ENCODE measurements at regions not wholly inside any gene's neighbourhood (a gene's known extent, or its start where the extent isn't known, plus 50 kb on each side); places are given as distances from the start of the nearest gene placed in this dataset.

GRCh38 chr10:107806026-107806425, 641.5 kb upstream of the SORCS1 start:
- TF ChIP-seq RXRA (IDR thresholded peaks at IDR 0.05) = no peak
- no peak for TF ChIP-seq SP1 (IDR thresholded peaks at IDR 0.05)
- TF ChIP-seq REST (IDR thresholded peaks at IDR 0.05) = no peak
- TF ChIP-seq CTCF (IDR thresholded peaks at IDR 0.05; ENCODE audit: low read depth, low read length, missing input control) = no peak
- no peak for TF ChIP-seq ZBTB33 (IDR thresholded peaks at IDR 0.05)
- TF ChIP-seq EGR1 (IDR thresholded peaks at IDR 0.05; ENCODE audit: low read depth in 2 of 2) = no peak
- TF ChIP-seq HNF4G (IDR thresholded peaks at IDR 0.05) = no peak
- TF ChIP-seq JUND (IDR thresholded peaks at IDR 0.05) = no peak
- no peak for TF ChIP-seq FOXA2 (IDR thresholded peaks at IDR 0.05)
- TF ChIP-seq YY1 (IDR thresholded peaks at IDR 0.05) = no peak
- no peak for TF ChIP-seq NR2F2 (IDR thresholded peaks at IDR 0.05)
- TF ChIP-seq TAF1 (conservative IDR thresholded peaks at IDR 0.05) = no peak
- TF ChIP-seq ATF3 (IDR thresholded peaks at IDR 0.05) = no peak
- TF ChIP-seq HNF4A (conservative IDR thresholded peaks at IDR 0.05) = no peak
- no peak for TF ChIP-seq GABPA (IDR thresholded peaks at IDR 0.05 in 1 of 2, conservative IDR thresholded peaks at IDR 0.05 in 1 of 2)
- TF ChIP-seq FOXA1 (IDR thresholded peaks at IDR 0.05) = no peak
- no peak for TF ChIP-seq RAD21 (IDR thresholded peaks at IDR 0.05)
- no peak for TF ChIP-seq MAX (IDR thresholded peaks at IDR 0.05)

More at GRCh38 chr10:107806026-107806425, 641.5 kb upstream of the SORCS1 start:
- H3K36me3 ChIP-seq (ENCODE audit: control insufficient read depth in 4 of 4, insufficient read depth in 3 of 4, low read depth in 1 of 4, low read length in 3 of 4) = no peaks in the 10 kb centered on the region
- no peaks in the 10 kb centered on the region for H3K9me3 ChIP-seq (ENCODE audit: control insufficient read depth in 4 of 4, low read length in 3 of 4)
- DNase-seq (ENCODE audit: low spot score) = no peak
- no peak overlapping the region for H3K27ac ChIP-seq (ENCODE audit: low read depth in 1 of 2, low read length in 2 of 2)
- WGBS = 83% methylated on average over 1 of the region's 1 CpG
- H3K4me1 ChIP-seq (ENCODE audit: control insufficient read depth in 4 of 4, insufficient read depth in 4 of 4, low read length in 3 of 4) = no peaks in the 10 kb centered on the region
- no peak overlapping the region for H3K4me3 ChIP-seq (ENCODE audit: low read depth in 1 of 3, low read length in 3 of 3)
- peaks cover 0 to 4% (median 0%) of the 10 kb centered on the region in 4 donors for H3K27me3 ChIP-seq (ENCODE audit: control insufficient read depth in 4 of 4, insufficient read depth in 4 of 4, low read length in 3 of 4)
- no peak overlapping the region for H3K9ac ChIP-seq (ENCODE audit: low read depth in 1 of 2, low read length in 2 of 2)

Measured in liver (tissue), 8 donors.